Left ventricle myocardium superior (tissue), 1 donor: ENCODE measurements at regions not wholly inside any gene's neighbourhood (a gene's known extent, or its start where the extent isn't known, plus 50 kb on each side); places are given as distances from the start of the nearest gene placed in this dataset.
"Not testable (repeated sequence)": the region's sequence is repeated elsewhere in the genome, so short reads cannot be mapped to it uniquely, and the experiment has no call there.

ENCODE experiments used
- ATAC-seq: fragments of 200-7000 bp; cut with Tn5 transposase; one replicate; pipeline ENCODE4 v1.9.1; 2020; ENCODE audit warnings: mild to moderate bottlenecking, moderate library complexity
- DNase-seq: peaks from one replicate; pipeline ENCODE4 v3.0.0-alpha.2; 2020
- intact Hi-C: fragments of 100-400 bp; cut with micrococcal nuclease; formaldehyde crosslinking; loops from one replicate; pipeline ENCODE4 v1.11.0; 2022
- donor health status: DM: no; HTN: yes; CAD: no; lungs with severe emphysema.

DNA sequence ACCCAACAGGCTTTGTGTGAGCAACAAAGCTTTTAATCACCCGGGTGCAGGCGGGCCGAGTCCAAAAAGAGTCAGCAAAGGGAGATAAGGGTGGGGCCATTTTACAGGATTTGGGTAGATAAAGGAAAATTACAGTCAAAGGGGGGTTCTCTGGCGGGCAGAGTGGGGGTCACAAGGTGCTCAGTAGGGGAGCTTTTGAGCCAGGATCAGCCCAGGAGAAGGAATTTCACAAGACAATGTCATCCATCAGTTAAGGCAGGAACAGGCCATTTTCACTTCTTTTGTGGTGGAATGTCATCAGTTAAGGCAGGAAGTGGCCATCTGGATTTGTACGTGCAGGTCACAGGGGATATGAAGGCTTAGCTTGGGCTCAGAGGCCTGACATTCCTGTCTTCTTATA is 736.1 kb downstream of the SI start:
- ATAC-seq, DNase-seq, intact Hi-C loops: not testable (repeated sequence)

DNA sequence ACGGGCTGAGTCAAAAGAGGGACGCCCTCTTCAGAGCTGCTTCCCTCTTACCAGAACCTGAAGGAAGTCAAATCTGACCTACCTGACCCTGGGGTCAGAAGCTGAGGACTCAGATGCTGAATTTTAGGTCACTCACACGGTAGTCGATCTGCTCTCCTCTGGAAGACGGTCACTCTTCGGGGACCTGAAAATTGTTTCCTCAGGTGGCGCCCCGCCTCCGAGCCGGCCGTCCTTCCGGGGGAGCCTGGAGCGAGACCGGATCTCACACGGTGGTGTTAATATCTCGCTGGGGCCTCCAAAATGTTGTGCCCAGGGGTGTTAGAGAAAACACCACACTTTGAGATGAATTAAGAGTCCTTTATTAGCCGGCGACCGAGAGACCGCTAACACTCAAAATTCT is 737.2 kb downstream of the SI start:
- DNase-seq (no peak), ATAC-seq (no peak)
- intact Hi-C loops: no loop called here

DNA sequence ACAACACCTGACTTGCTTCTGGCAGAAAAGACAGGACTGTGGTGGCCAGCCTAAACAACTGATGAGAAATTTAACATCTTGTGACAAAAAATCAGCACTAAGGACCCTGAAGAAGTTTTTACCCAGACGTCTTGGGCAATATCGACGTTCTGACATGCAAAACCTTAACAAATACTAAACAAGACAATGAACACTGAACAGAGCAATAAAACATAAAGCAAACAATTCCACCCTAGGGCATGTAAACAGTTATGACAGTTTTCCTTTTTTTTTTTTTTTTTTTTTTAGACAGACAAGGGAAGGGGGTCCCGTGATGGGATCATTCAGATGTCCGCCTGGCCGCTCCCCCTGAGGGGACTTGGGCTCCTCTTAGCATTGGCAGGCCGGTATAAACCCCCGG is 738.0 kb downstream of the SI start:
- no peak for ATAC-seq
- intact Hi-C loops: no loop called here
- no peak for DNase-seq

DNA sequence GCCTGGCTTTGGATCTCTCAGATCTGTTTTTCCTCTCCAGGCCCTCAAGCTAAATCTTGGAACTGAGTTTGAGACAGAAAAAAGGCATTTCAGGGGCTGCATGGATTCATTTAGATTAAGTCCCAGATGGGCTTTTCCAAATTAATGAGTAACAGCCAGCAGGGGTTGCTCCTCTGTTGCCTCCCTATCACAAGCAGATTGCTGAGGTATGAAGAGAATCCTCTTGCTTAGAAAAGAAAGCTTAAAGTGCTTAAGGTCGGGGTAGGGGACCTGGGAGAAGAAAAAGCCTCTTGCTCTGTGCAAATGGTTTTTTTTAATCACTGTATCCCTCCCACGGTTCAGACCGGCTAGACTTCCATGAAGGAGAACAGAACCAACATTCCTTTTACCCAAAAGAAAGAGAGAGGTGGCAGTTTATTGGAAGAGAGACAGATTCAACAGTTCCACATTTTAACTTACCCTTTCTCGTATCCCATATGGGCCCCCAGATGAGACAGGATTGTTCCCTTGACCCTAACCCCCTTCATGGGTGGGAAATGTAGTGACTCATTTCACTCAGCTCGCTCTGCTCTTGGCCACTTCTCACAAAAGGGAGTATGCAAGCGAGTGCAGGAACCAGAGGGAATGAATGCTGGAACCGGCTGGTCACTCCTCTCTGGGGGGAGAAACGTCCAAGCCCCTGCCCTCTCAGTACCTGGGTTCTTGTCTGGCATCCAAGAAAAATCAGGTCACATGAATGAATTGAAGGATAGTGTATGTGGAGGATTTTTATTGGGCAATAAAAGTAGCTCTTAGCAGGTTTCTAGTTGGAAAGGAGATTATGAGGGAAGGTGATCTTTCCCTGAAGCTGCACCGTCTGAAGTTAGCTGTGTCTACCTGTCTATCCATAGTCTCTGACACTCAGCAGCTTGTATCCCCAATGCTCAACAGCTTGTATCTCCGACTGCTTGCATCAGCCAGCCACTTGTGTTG is 745.2 kb downstream of the SI start:
- ATAC-seq: no peak
- intact Hi-C loops: no loop called here

GRCh38 chr3:164326714-164327113 is 751.6 kb downstream of the SI start:
- intact Hi-C loops: no loop called here
- no peak for DNase-seq
- ATAC-seq: no peak

More for the DNA sequence above, 745.2 kb downstream of the SI start:
- no peak for DNase-seq

- no peak for ATAC-seq
- DNase-seq: no peak
- intact Hi-C loops: no loop called here
Observed at GRCh38 chr3:164320962-164321361, 757.3 kb downstream of the SI start.

DNA sequence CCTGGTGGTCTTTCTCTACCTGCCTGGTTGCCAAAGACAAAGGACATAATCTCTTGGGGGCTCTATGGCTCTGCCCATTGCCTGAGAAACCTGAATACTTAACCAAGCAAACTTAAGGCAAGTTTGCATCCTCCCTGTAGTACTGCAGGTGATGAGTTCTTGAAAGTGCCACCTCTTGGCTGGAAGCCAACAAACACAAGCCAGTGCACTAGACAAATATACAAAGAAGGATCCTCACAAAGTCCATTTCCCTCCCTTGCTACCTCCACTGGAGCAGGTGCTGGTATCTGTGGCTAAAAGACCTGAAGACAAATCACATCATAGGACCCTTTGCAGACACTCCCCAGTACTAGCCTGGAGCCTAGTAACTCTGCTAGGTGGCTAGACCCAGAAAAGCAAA is 772.3 kb downstream of the SI start:
- intact Hi-C loops: no loop called here
- ATAC-seq (no peak), DNase-seq (no peak)

GRCh38 chr3:164303894-164304293 is 774.4 kb downstream of the SI start:
- DNase-seq: no peak
- intact Hi-C loops: no loop called here
- ATAC-seq: no peak

DNA sequence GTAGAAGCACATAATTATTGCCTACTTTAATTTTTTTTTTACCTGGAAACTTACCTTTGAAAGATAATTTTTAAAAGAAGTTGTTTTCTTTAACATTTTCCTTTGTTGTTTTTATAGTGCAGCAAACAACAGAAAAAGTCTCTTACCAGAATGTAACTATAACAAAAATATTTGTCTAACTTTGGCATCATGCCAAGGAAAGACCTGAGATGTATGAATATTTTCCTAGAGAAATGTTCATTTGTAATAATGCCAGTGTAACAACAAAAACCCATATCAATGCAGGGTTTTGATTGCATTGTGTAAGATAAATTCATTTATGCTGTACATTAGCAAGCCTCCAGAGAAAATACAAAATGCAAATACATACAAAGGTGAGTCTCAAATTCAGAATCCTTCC is 775.7 kb downstream of the SI start:
- DNase-seq (no peak), ATAC-seq (no peak)
- intact Hi-C loops: no loop called here

GRCh38 chr3:164291486-164291885 is 786.8 kb downstream of the SI start:
- ATAC-seq, DNase-seq, intact Hi-C loops: not testable (repeated sequence)

- intact Hi-C loops: no loop called here
- ATAC-seq (no peak), DNase-seq (no peak)
Observed at GRCh38 chr3:164278550-164278949, 799.7 kb downstream of the SI start.

- intact Hi-C loops: no loop called here
- DNase-seq: no peak
- no peak for ATAC-seq
Observed at GRCh38 chr3:164267053-164267452, 811.2 kb downstream of the SI start.

- ATAC-seq: no peak
- DNase-seq: no peak
Observed at GRCh38 chr3:164250923-164251322, 827.4 kb downstream of the SI start.

GRCh38 chr3:164236851-164237250 is 841.4 kb downstream of the SI start:
- DNase-seq (no peak), ATAC-seq (no peak)
- intact Hi-C loops: no loop called here

More at GRCh38 chr3:164250923-164251322, 827.4 kb downstream of the SI start:
- intact Hi-C loops: no loop called here

- DNase-seq: no peak
- no peak for ATAC-seq
Observed at GRCh38 chr3:164235289-164236028, 842.8 kb downstream of the SI start.

DNA sequence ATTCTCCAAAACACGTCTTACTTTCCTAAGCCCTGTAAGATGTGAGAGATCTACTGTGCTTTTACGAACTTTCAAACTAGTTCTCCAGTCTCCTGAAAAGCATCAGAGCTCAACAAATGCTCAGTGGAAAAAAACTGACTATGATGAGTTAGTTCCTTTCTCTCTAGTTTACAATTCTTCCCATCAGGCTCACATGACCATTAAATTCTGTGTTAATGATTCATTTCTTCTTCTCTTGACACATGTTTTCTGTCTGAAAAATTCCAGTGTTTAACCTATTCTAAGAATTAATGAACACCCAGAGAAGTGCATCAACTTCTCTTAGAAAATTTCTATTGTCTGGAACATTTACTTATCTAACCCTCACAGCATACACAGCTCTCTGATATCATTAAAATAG is 844.3 kb downstream of the SI start:
- ATAC-seq (no peak), DNase-seq (no peak)
- intact Hi-C loops: no loop called here

More at GRCh38 chr3:164235289-164236028, 842.8 kb downstream of the SI start:
- intact Hi-C loops: no loop called here

GRCh38 chr3:164231718-164232117 is 846.6 kb downstream of the SI start:
- ATAC-seq (no peak), DNase-seq (no peak)
- intact Hi-C loops: no loop called here

GRCh38 chr3:164230385-164231094 is 847.8 kb downstream of the SI start:
- no peak for ATAC-seq
- DNase-seq: no peak
- intact Hi-C loops: no loop called here

DNA sequence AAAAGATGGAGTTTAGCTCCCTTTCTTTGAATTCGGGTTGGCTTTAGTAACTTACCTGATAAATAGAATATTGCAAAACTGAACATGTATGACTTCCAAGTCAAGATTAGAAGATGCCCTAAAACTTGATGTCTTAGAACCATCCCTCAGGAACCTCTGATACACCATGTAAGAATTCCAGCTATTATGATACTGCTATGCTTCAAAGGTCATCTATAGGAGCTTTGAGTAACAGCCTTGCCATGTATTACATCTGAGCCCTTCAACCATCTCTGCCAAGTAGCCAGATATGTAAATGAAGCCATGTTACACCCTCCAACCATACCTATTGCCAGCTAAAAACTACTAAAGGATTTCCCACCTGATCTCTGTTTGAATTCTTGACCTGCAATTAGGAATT is 854.2 kb downstream of the SI start:
- no peak for DNase-seq
- intact Hi-C loops: no loop called here
- no peak for ATAC-seq

DNA sequence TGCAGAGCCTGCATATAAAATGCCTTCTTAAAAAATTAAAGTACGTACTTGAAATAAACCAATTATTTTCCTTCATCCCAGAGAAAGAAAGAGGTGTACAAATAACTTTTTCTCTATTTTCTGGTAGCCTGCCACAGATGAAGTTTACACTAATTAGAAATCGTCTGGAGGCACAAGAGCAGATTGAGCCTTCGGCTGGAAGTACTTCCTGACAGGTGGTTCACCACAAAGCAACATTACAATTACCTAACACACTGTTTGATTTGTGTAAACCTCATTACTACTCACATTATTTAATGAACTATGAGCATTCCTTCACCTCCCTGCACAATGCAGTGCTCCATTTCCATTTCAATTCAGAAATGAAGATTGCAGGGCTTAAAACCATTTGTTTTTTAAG is 856.1 kb downstream of the SI start:
- intact Hi-C loops: no loop called here
- DNase-seq (no peak), ATAC-seq (no peak)
